Peyer's patch (tissue), 4 donors: ENCODE measurements at regions not wholly inside any gene's neighbourhood (a gene's known extent, or its start where the extent isn't known, plus 50 kb on each side); places are given as distances from the start of the nearest gene placed in this dataset.

Source experiments
- POLR2A ChIP-seq, 2 donors: fragments of 450-650 bp; IDR thresholded peaks; one replicate each; pipeline ENCODE4 v1.5.1; 2017; ENCODE audit warnings: antibody characterized with exemption in 2 of 2, mild to moderate bottlenecking in 2 of 2, moderate library complexity in 2 of 2
- TF ChIP-seq, protein P1 (sequence below), 6 experiments: fragments of 450-650 bp in 4 of 6; fragments of 200-600 bp in 2 of 6; sonication (generic) in 1 of 6; IDR thresholded peaks; one replicate each; pipeline ENCODE4 v1.5.1; 2017 to 2019; ENCODE audit warnings: antibody characterized with exemption in 6 of 6, mild to moderate bottlenecking in 3 of 6, moderate library complexity in 1 of 6

DNA sequence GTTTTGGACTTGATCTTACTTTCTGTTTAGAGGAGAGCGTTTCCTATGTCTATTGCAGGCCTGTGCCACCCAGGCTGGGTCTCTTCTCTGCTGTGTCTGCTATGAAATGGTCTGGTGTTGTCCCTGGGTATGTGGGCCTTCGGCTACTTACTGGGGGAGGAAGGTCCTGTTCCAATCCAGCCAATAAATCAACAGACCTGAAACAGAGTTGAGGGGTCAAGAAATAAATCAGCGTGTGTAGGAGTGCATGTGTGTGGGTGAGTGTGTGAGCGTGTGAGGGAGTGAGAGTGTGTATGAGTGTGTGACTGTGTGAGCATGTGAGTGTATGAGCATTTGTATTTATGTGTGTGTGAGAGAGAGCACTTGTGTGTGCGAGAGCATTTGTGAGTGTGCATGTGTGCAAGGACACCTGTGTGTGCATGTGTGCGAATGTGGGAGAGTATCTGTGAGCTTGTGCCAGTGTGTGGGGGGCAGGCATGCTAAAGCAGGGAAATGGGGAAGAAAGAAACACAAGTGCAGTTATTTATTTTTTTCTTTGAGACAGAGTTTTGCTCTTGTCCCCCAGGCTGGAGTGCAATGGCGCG is 86.3 kb upstream of the PMEPA1 start:
- TF ChIP-seq, protein P1, sequence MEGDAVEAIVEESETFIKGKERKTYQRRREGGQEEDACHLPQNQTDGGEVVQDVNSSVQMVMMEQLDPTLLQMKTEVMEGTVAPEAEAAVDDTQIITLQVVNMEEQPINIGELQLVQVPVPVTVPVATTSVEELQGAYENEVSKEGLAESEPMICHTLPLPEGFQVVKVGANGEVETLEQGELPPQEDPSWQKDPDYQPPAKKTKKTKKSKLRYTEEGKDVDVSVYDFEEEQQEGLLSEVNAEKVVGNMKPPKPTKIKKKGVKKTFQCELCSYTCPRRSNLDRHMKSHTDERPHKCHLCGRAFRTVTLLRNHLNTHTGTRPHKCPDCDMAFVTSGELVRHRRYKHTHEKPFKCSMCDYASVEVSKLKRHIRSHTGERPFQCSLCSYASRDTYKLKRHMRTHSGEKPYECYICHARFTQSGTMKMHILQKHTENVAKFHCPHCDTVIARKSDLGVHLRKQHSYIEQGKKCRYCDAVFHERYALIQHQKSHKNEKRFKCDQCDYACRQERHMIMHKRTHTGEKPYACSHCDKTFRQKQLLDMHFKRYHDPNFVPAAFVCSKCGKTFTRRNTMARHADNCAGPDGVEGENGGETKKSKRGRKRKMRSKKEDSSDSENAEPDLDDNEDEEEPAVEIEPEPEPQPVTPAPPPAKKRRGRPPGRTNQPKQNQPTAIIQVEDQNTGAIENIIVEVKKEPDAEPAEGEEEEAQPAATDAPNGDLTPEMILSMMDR (IDR thresholded peaks at IDR 0.05): no peak
- TF ChIP-seq POLR2A (IDR thresholded peaks at IDR 0.05): no peak
